ENCODE measurements at regions not wholly inside any gene's neighbourhood (a gene's known extent, or its start where the extent isn't known, plus 50 kb on each side); places are given as distances from the start of the nearest gene placed in this dataset.
"Not testable (repeated sequence)": the region's sequence is repeated elsewhere in the genome, so short reads cannot be mapped to it uniquely, and the experiment has no call there.

GRCh38 chr5:15002173-15002572 is 130.6 kb upstream of the ANKH start:
- Histone ChIP-seq H3K4me1 (ENCODE audit: insufficient read depth, low read length) (no peaks in the 10 kb centered on the region), H3K9me3 (ENCODE audit: control insufficient read depth, insufficient read depth, low read length) (peaks cover 9% of the 10 kb centered on the region; the same call in 1 of the 2 replicates), H3K9ac (ENCODE audit: low read depth, low read length) (no peak overlapping the region), H3K36me3 (ENCODE audit: insufficient read depth, low read length) (no peaks in the 10 kb centered on the region)

GRCh38 chr5:15001517-15001916 is 129.9 kb upstream of the ANKH start:
- peaks cover 9% of the 10 kb centered on the region; the same call in 1 of the 2 replicates for H3K9me3 ChIP-seq (ENCODE audit: control insufficient read depth, insufficient read depth, low read length)
- H3K9ac ChIP-seq (ENCODE audit: low read depth, low read length), result no peak overlapping the region
- H3K36me3 ChIP-seq (ENCODE audit: insufficient read depth, low read length), result no peaks in the 10 kb centered on the region
- H3K4me1 ChIP-seq (ENCODE audit: insufficient read depth, low read length), result no peaks in the 10 kb centered on the region

DNA sequence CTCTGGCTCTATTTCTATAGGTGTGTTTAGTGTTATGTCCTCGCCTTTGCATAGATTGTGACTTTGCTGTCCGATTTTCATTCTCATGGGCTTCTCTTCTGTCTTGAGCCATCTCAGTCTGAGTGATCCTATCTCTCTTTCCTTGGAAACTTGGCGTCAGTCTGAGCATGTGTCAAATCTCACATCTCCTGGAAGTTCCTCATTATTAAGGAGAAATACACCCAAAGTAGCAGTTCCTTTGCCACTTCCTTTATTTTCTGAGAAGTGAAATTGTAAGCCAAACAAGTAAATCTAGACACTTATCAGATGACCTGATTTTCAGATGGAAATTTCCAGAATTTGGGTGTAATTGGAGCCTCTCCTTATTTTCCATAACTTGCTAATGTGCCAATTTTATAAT is 126.9 kb upstream of the ANKH start:
- no peak overlapping the region for H3K9ac ChIP-seq (ENCODE audit: low read depth, low read length)
- no peaks in the 10 kb centered on the region for H3K36me3 ChIP-seq (ENCODE audit: insufficient read depth, low read length)
- H3K4me1 ChIP-seq (ENCODE audit: insufficient read depth, low read length), result no peaks in the 10 kb centered on the region
- peaks cover 9% of the 10 kb centered on the region; the same call in 1 of the 2 replicates for H3K9me3 ChIP-seq (ENCODE audit: control insufficient read depth, insufficient read depth, low read length)

DNA sequence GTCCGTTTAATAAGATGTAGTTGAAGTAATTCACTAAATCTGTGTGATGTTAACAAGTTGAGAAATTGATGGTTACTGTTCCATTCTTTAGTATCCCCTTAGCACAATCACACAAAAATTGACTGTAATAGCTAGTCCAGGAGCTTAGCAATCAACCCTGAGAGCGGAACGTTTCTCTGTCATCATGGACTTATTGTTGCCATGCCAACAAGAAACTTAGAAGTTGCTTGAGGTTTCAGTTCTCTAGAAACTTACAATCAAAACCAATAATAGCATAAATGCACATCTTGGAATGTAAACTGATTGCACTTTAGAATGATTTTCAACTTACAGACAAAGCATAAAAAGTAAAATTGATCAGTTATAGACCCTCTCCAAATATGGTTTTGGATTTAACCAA is 125.4 kb upstream of the ANKH start:
- H3K36me3 ChIP-seq (ENCODE audit: insufficient read depth, low read length), result no peaks in the 10 kb centered on the region
- H3K9me3 ChIP-seq (ENCODE audit: control insufficient read depth, insufficient read depth, low read length), result peaks cover 9% of the 10 kb centered on the region; the same call in 1 of the 2 replicates
- no peaks in the 10 kb centered on the region for H3K4me1 ChIP-seq (ENCODE audit: insufficient read depth, low read length)
- no peak overlapping the region for H3K9ac ChIP-seq (ENCODE audit: low read depth, low read length)

DNA sequence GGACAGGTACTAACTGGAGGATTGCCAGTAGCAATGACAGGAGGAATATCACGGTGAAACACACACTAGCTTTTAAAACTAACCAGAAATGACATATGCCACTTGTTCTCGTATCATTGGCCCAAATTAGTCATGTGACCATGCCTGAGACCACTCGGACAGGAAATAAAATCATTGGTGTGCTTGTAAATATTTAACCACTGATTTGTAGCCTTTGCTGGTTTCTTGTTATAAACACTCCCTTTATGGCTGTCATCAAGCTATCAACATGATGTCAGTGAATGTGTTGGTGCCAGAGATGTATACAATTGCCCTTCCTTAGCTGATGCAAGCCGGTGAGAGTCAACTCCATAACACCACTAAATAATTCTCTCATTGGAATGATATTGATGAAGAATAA is 123.7 kb upstream of the ANKH start:
- Histone ChIP-seq H3K4me1 (ENCODE audit: insufficient read depth, low read length) (no peaks in the 10 kb centered on the region), H3K9me3 (ENCODE audit: control insufficient read depth, insufficient read depth, low read length) (peaks cover 9% of the 10 kb centered on the region; the same call in 1 of the 2 replicates), H3K36me3 (ENCODE audit: insufficient read depth, low read length) (no peaks in the 10 kb centered on the region)

GRCh38 chr5:14993459-14994133 is 122.0 kb upstream of the ANKH start:
- H3K9me3 ChIP-seq (ENCODE audit: control insufficient read depth, insufficient read depth, low read length); H3K4me1 ChIP-seq (ENCODE audit: insufficient read depth, low read length); H3K9ac ChIP-seq (ENCODE audit: low read depth, low read length); H3K36me3 ChIP-seq (ENCODE audit: insufficient read depth, low read length): not testable (repeated sequence)

More for the DNA sequence above, 123.7 kb upstream of the ANKH start:
- H3K9ac ChIP-seq (ENCODE audit: low read depth, low read length), result no peak overlapping the region

DNA sequence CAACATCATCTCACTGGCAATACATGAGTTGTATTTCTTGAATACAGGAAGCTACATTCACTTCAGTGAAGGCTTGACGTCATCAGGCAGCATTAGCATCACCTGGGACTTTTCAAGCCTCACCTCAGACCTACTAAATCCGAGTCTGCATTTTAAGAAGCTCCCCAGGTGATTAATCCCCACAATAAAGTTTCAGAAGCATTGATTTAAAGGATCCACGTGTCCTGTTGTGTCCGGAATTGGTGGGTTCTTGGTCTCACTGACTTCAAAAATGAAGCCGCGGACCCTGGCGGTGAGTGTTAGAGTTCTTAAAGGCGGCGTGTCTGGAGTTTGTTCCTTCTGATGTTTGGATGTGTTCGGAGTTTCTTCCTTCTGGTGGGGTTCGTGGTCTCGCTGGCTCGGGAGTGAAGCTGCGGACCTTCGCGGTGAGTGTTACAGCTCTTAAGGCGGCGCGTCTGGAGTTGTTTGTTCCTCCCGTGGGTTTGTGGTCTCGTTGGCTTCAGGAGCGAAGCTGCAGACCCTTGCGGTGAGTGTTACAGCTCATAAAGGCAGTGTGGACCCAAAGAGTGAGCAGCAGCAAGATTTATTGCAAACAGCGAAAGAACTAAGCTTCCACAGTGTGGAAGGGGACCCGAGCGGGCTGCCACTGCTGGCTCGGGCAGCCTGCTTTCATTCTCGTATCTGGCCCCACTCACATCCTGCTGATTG is 121.3 kb upstream of the ANKH start:
- H3K9me3 ChIP-seq (ENCODE audit: control insufficient read depth, insufficient read depth, low read length); H3K9ac ChIP-seq (ENCODE audit: low read depth, low read length); H3K36me3 ChIP-seq (ENCODE audit: insufficient read depth, low read length); H3K4me1 ChIP-seq (ENCODE audit: insufficient read depth, low read length): not testable (repeated sequence)

- Histone ChIP-seq H3K36me3 (ENCODE audit: insufficient read depth, low read length) (no peaks in the 10 kb centered on the region), H3K9ac (ENCODE audit: low read depth, low read length) (no peak overlapping the region), H3K4me1 (ENCODE audit: insufficient read depth, low read length) (no peaks in the 10 kb centered on the region), H3K9me3 (ENCODE audit: control insufficient read depth, insufficient read depth, low read length) (no peaks in the 10 kb centered on the region)
Measured at GRCh38 chr5:14988223-14988622, 116.6 kb upstream of the ANKH start.

DNA sequence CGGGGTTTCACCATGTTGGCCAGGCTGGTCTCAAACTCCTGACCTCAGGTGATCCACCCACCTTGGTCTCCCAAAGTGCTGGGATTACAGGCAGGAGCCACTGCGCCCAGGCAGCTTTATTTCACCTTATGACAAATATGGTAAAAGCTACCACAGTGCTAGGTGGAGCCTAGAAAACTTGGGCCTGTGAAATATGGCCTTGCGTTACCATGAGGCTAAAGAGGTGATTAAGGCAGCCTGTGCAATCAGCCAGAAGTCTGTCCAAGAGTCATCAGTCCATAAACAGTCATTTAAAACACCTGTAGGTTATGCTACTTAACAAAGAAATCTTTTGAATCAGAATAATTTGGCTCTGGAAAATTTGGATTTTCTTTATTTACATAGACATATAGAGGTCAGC is 114.8 kb upstream of the ANKH start:
- no peaks in the 10 kb centered on the region for H3K36me3 ChIP-seq (ENCODE audit: insufficient read depth, low read length)
- H3K9ac ChIP-seq (ENCODE audit: low read depth, low read length), result no peak overlapping the region
- H3K4me1 ChIP-seq (ENCODE audit: insufficient read depth, low read length), result no peaks in the 10 kb centered on the region
- H3K9me3 ChIP-seq (ENCODE audit: control insufficient read depth, insufficient read depth, low read length), result no peaks in the 10 kb centered on the region

DNA sequence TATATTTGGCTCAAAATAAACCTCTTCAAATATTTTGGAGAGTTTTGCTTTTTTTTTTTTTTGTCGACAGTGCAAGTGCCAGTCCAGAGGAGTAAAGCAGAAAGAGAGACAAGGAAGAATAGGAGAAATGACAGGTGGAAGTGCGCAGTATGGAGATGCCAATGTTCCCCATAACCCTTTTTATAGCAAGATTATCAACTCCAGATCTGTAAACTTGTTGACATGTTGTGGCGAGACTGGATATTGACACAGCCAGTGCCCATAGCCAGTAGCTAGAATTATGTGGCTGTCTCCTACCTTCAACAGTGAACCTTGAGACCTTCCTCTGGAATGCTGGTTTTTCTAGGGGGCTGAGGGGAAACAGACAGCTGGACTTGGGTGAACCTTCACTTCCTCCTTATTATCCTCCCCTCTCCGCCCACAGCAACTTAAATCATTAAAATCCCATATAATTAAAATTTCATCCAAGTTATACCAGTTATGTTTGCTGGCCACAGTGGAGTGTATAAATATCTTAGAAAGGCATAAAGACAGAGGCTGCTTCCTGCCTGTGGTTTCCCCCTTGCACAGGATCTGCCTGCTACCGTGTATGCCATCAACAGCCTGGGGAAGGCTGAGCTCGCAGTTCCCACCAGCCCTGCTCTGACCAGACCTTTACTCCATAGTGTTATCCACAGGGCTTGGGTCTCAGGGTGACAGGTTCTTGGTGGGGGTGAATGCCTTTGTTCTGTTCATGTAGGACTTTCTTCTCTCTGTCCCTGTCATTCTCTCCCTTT is 112.3 kb upstream of the ANKH start:
- no peaks in the 10 kb centered on the region for H3K36me3 ChIP-seq (ENCODE audit: insufficient read depth, low read length)
- H3K9me3 ChIP-seq (ENCODE audit: control insufficient read depth, insufficient read depth, low read length), result no peaks in the 10 kb centered on the region
- H3K4me1 ChIP-seq (ENCODE audit: insufficient read depth, low read length), result no peaks in the 10 kb centered on the region
- H3K9ac ChIP-seq (ENCODE audit: low read depth, low read length), result no peak overlapping the region

DNA sequence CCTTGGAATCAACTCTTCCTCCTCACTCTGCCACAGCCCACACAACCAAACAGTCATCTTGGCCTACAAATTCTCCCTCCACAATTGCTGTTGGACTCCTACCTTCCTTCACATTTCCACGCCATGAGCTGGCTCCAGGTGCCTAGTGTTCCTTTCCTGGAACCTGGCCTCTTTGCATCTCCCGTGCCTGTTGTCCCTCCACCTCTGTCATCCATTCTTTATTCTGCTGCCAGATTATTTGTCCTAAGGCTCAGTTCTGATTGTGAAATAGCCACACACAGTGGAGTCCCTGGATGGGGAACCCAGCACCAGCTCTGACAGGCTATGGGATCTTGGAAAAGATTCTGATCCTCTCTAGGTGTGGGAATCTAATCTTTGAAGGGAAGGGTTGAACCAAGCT is 109.1 kb upstream of the ANKH start:
- H3K36me3 ChIP-seq (ENCODE audit: insufficient read depth, low read length), result no peaks in the 10 kb centered on the region
- no peaks in the 10 kb centered on the region for H3K4me1 ChIP-seq (ENCODE audit: insufficient read depth, low read length)
- no peak overlapping the region for H3K9ac ChIP-seq (ENCODE audit: low read depth, low read length)
- H3K9me3 ChIP-seq (ENCODE audit: control insufficient read depth, insufficient read depth, low read length), result no peaks in the 10 kb centered on the region; the same call in 1 of the 2 replicates

DNA sequence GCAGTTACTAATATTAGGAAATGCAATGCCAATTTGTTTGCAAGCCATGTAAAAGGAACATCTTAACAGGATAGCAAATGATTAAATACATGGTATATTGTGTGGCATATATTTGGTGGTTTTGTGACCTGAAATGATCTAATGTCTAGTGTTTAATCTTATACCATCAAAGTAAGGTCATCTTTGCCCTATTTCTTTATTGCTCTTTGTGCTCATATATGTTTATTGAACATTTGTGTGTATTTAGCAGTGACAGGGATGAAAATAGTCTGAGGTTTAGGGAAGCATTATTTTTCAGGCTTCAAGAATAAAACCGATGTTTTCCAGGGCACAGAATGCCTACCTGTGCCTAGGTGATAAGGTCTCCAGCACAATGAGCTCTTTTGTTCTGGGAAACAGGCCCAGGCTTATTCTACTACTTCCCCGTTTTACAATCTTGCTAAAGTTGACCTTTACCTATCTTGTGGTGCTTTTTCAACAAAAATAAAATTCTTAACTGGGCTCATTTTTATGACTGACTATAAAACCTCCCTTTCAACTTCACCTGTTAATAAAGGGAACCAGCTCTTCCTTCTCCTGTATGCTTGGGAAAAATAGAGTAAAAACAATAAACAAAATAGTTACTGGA is 105.6 kb upstream of the ANKH start:
- Histone ChIP-seq H3K9ac (ENCODE audit: low read depth, low read length) (no peak overlapping the region), H3K9me3 (ENCODE audit: control insufficient read depth, insufficient read depth, low read length) (no peaks in the 10 kb centered on the region; the same call in none of the 2 replicates), H3K4me1 (ENCODE audit: insufficient read depth, low read length) (no peaks in the 10 kb centered on the region), H3K36me3 (ENCODE audit: insufficient read depth, low read length) (no peaks in the 10 kb centered on the region)

GRCh38 chr5:14976486-14976885 is 104.9 kb upstream of the ANKH start:
- Histone ChIP-seq H3K9ac (ENCODE audit: low read depth, low read length) (no peak overlapping the region), H3K4me1 (ENCODE audit: insufficient read depth, low read length) (no peaks in the 10 kb centered on the region), H3K36me3 (ENCODE audit: insufficient read depth, low read length) (no peaks in the 10 kb centered on the region), H3K9me3 (ENCODE audit: control insufficient read depth, insufficient read depth, low read length) (no peaks in the 10 kb centered on the region; the same call in none of the 2 replicates)

DNA sequence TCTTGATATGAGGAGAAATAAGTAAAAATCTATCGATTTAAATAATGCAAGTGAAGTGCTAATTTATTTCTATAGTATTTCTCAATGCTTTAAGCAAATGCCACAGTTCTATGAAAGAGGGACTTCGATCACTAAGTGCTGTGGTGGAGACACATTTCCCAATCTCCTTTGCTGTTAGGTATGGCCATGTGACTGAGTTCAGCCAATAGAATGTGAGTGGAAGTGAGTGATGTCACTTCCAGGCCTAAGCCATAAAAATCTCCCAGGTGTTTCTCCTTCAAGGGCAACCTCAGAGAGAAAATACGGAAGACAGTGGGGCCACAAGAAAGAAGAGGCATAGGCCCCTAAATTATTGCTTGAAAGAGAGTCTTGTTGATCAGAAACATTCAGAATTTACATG is 100.3 kb upstream of the ANKH start:
- Histone ChIP-seq H3K4me1 (ENCODE audit: insufficient read depth, low read length) (no peaks in the 10 kb centered on the region), H3K36me3 (ENCODE audit: insufficient read depth, low read length) (no peaks in the 10 kb centered on the region), H3K9me3 (ENCODE audit: control insufficient read depth, insufficient read depth, low read length) (no peaks in the 10 kb centered on the region; the same call in 1 of the 2 replicates), H3K9ac (ENCODE audit: low read depth, low read length) (no peak overlapping the region)

All from ES-I3 (cell line).